ENCODE measurements at regions not wholly inside any gene's neighbourhood (a gene's known extent, or its start where the extent isn't known, plus 50 kb on each side); places are given as distances from the start of the nearest gene placed in this dataset.

DNA sequence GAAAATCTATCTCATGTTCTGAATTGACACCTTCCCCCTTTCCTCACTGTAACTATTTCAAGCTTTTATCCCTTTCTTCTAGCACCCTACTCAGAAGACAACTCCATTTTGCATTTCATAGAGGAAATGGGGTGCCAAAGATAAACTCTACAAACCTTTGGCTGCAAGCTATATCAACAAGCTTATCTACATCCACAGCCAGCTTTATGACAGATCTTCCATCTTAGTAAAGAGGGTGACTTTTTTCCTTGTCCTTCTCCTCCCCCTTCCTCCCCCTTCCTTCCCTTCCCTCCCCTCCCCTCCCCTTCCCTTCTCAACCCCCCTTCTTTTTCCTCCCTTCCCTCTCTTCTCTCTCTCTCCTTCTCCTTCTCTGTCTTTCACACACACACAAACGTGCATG, 58.0 kb upstream of the OLIG3 start:
- TF ChIP-seq CHD2 (IDR thresholded peaks at IDR 0.05; ENCODE audit: low read length) (no peak), SP4 (IDR thresholded peaks at IDR 0.05; ENCODE audit: low read length) (no peak), EZH2 (IDR thresholded peaks at IDR 0.05; ENCODE audit: low read depth, low read length, severe bottlenecking) (no peak), GABPA (IDR thresholded peaks at IDR 0.05; ENCODE audit: borderline replicate concordance, insufficient read depth, low read length) (no peak), JUND (IDR thresholded peaks at IDR 0.05; ENCODE audit: low read length) (no peak)
- TF ChIP-seq, protein P1, sequence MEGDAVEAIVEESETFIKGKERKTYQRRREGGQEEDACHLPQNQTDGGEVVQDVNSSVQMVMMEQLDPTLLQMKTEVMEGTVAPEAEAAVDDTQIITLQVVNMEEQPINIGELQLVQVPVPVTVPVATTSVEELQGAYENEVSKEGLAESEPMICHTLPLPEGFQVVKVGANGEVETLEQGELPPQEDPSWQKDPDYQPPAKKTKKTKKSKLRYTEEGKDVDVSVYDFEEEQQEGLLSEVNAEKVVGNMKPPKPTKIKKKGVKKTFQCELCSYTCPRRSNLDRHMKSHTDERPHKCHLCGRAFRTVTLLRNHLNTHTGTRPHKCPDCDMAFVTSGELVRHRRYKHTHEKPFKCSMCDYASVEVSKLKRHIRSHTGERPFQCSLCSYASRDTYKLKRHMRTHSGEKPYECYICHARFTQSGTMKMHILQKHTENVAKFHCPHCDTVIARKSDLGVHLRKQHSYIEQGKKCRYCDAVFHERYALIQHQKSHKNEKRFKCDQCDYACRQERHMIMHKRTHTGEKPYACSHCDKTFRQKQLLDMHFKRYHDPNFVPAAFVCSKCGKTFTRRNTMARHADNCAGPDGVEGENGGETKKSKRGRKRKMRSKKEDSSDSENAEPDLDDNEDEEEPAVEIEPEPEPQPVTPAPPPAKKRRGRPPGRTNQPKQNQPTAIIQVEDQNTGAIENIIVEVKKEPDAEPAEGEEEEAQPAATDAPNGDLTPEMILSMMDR (IDR thresholded peaks at IDR 0.05; ENCODE audit: control extremely low read depth in 1 of 3, insufficient read depth in 1 of 3, low read depth in 1 of 3, low read length in 3 of 3): no peak
- TF ChIP-seq, protein P2, sequence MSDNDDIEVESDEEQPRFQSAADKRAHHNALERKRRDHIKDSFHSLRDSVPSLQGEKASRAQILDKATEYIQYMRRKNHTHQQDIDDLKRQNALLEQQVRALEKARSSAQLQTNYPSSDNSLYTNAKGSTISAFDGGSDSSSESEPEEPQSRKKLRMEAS (IDR thresholded peaks at IDR 0.05): no peak

Measured in H1 (cell line).